ENCODE measurements at regions not wholly inside any gene's neighbourhood (a gene's known extent, or its start where the extent isn't known, plus 50 kb on each side); places are given as distances from the start of the nearest gene placed in this dataset.

- no peak for DNase-seq
Observed at GRCh38 chr2:220961143-220961860, 610.8 kb downstream of the EPHA4 start.

GRCh38 chr2:220962556-220962955 lies 609.5 kb downstream of the EPHA4 start:
- DNase-seq, result no peak

- no peak for DNase-seq
Observed at GRCh38 chr2:220963076-220963475, 609.0 kb downstream of the EPHA4 start.

GRCh38 chr2:220963930-220964329 lies 608.2 kb downstream of the EPHA4 start:
- no peak for DNase-seq

- DNase-seq, result no peak
Observed at GRCh38 chr2:220966636-220967035, 605.5 kb downstream of the EPHA4 start.

GRCh38 chr2:220969348-220969747 lies 602.8 kb downstream of the EPHA4 start:
- DNase-seq, result no peak

GRCh38 chr2:220980966-220981675 lies 591.0 kb downstream of the EPHA4 start:
- no peak for DNase-seq

GRCh38 chr2:220981926-220982325 lies 590.2 kb downstream of the EPHA4 start:
- DNase-seq, result no peak

GRCh38 chr2:220985561-220985960 lies 586.5 kb downstream of the EPHA4 start:
- no peak for DNase-seq

GRCh38 chr2:220987839-220988238 lies 584.3 kb downstream of the EPHA4 start:
- DNase-seq, result no peak

GRCh38 chr2:220991972-220992371 lies 580.1 kb downstream of the EPHA4 start:
- no peak for DNase-seq

- DNase-seq, result no peak
Observed at GRCh38 chr2:220994846-220995245, 577.3 kb downstream of the EPHA4 start.

GRCh38 chr2:220995581-220995980 lies 576.5 kb downstream of the EPHA4 start:
- no peak for DNase-seq

GRCh38 chr2:220998156-220998555 lies 573.9 kb downstream of the EPHA4 start:
- DNase-seq, result no peak

GRCh38 chr2:220999356-220999755 lies 572.7 kb downstream of the EPHA4 start:
- DNase-seq, result no peak

GRCh38 chr2:221001381-221001801 lies 570.7 kb downstream of the EPHA4 start:
- DNase-seq, result no peak

- no peak for DNase-seq
Observed at GRCh38 chr2:221002101-221002685, 569.9 kb downstream of the EPHA4 start.

- no peak for DNase-seq
Observed at GRCh38 chr2:221005338-221005737, 566.8 kb downstream of the EPHA4 start.

GRCh38 chr2:221006084-221006483 lies 566.0 kb downstream of the EPHA4 start:
- DNase-seq, result no peak

GRCh38 chr2:221016551-221016950 lies 555.6 kb downstream of the EPHA4 start:
- no peak for DNase-seq

GRCh38 chr2:221018262-221018661 lies 553.8 kb downstream of the EPHA4 start:
- DNase-seq, result no peak

GRCh38 chr2:221019668-221020067 lies 552.4 kb downstream of the EPHA4 start:
- no peak for DNase-seq

GRCh38 chr2:221022554-221022953 lies 549.5 kb downstream of the EPHA4 start:
- DNase-seq, result no peak

GRCh38 chr2:221025398-221025797 lies 546.7 kb downstream of the EPHA4 start:
- DNase-seq, result no peak

Measured in stimulated activated CD4-positive, alpha-beta T cell treated with anti-CD3 and anti-CD28 coated beads, Interleukin-12 subunit alpha, Interleukin-12 subunit beta, amount 100 ng/mL, for 4 hours (primary cell).